Pancreas (tissue), 10 donors: ENCODE measurements at regions not wholly inside any gene's neighbourhood (a gene's known extent, or its start where the extent isn't known, plus 50 kb on each side); places are given as distances from the start of the nearest gene placed in this dataset.
A peak's percentile ranks its signal among the peaks of the same experiment; 100 is the strongest.

Experiments used
- ATAC-seq, 4 donors: fragments of 200-7000 bp; cut with Tn5 transposase; one replicate each; pipeline versions ENCODE4 v1.8.0 to v1.9.1; 2020; ENCODE audit warnings: mild to moderate bottlenecking in 4 of 4, moderate library complexity in 4 of 4
- DNase-seq, 6 donors: peaks; one replicate each; pipeline ENCODE4 v3.0.0-alpha.2; 2020
- FAIRE-seq: peaks from 2 replicates; lab custom pipeline; 2012; peaks lifted over from hg19 to GRCh38; lab: Jason Lieb, UNC
- H3K27ac ChIP-seq, 4 donors: fragments of 200-600 bp; sonication (generic); 1 replicate in 3 of 4; 2 replicates in 1 of 4; pipeline versions ENCODE4 v1.5.0 to v1.8.0; 2020
- H3K27me3 ChIP-seq, 4 donors: fragments of 200-600 bp; one replicate each; pipeline ENCODE4 v1.8.0; 2021
- H3K36me3 ChIP-seq, 3 donors: fragments of 200-600 bp; sonication (generic) in 1 of 3; one replicate each; pipeline versions ENCODE4 v1.5.0 to v1.8.0; 2020 to 2021
- H3K4me1 ChIP-seq, 3 donors: fragments of 200-600 bp; one replicate each; pipeline ENCODE4 v1.8.0; 2021
- H3K4me3 ChIP-seq, 4 donors: fragments of 200-600 bp; sonication (generic) in 2 of 4; one replicate each; pipeline versions ENCODE4 v1.5.0 to v1.8.0; 2020 to 2021
- H3K9me3 ChIP-seq, 4 donors: fragments of 200-600 bp; one replicate each; pipeline ENCODE4 v1.8.0; 2021
- WGBS, 2 donors: extraction: QIAGEN DNeasy Blood & Tissue Kit; methylation state at CpG; one replicate each; pipeline ENCODE4 v1.1.7; 2013; 5-methylcytosine and 5-hydroxymethylcytosine counted together
- intact Hi-C, 3 donors: fragments of 100-400 bp; cut with DNase I; formaldehyde crosslinking; loops; one replicate each; pipeline versions ENCODE4 v1.11.1 to v1.14.2; 2022
- TF ChIP-seq, protein P1 (sequence below), 4 donors: fragments of 200-600 bp; sonication (generic) in 3 of 4; IDR thresholded peaks; one replicate each; pipeline versions ENCODE4 v1.5.0 to v1.8.0; 2021; ENCODE audit warnings: antibody characterized with exemption in 4 of 4
- donor health status: healthy with polysubstance abuse.
- donor health status: DM: no; HTN: no; CAD: no; lungs with moderate emphysema.
- donor health status: DM: no; HTN: no; CAD: no.
- donor health status: control.
- donor health status: control.
- donor health status: Bipolar disorder and iron deficiency.
- donor health status: DM: yes; HTN: yes; CAD: no.
- donor health status: DM: no; HTN: no; CAD: no.
- donor health status: DM: no; HTN: no; CAD: no.
- donor health status: DM: yes; HTN: yes; CAD: no.

DNA sequence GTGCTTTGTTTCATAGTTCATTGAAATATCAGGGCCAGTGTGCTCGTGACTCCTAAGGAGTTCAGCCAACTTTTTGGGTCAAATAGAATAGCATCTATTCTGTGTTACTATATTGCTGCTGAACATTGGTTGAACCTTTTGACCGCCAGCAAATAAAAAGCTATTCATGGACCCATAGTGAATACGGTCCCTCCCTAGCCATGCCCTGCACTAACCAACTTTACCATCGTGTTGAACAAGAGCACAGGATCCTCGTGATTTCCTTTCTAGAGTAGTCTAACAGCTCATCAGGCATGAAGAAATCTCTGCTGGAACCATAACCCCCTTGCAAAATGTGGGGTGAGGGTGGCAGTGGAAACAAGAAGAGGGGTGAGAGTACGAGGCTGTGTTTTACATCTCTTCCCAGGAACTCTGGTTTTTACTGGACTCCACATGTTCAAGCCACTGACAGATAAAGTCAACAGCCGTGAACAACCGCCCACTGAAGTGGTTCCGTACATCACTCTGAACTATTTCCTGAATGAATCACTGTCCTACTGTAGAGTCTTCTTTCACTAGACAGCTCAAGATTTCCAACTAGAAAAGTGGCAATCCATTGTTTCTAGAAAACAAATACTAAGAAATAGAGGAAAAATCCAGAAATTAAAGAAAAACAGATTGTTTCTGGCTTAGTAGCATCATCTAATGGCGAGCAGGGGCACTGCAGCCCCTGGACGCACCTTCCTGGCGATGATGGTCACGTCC lies 70.1 kb upstream of the SPATA31E1 start:
- Histone ChIP-seq H3K9me3 (no peaks in the 10 kb centered on the region), H3K27me3 (no peaks in the 10 kb centered on the region), H3K36me3 (no peaks in the 10 kb centered on the region), H3K4me3 (no peak overlapping the region), H3K27ac (no peak overlapping the region), H3K4me1 (no peaks in the 10 kb centered on the region)
- FAIRE-seq (no peak), ATAC-seq (peak in 3 of 4 donors; percentile 80 to 83 (median 82)), DNase-seq (peak in 1 of 6 donors; percentile 31)
- intact Hi-C loops, result loop anchor here in 2 of 3 donors (5.0 kb wide), 2 partner anchors 125 to 140 kb away; no protein-coding TSS in a partner anchor
- TF ChIP-seq, protein P1, sequence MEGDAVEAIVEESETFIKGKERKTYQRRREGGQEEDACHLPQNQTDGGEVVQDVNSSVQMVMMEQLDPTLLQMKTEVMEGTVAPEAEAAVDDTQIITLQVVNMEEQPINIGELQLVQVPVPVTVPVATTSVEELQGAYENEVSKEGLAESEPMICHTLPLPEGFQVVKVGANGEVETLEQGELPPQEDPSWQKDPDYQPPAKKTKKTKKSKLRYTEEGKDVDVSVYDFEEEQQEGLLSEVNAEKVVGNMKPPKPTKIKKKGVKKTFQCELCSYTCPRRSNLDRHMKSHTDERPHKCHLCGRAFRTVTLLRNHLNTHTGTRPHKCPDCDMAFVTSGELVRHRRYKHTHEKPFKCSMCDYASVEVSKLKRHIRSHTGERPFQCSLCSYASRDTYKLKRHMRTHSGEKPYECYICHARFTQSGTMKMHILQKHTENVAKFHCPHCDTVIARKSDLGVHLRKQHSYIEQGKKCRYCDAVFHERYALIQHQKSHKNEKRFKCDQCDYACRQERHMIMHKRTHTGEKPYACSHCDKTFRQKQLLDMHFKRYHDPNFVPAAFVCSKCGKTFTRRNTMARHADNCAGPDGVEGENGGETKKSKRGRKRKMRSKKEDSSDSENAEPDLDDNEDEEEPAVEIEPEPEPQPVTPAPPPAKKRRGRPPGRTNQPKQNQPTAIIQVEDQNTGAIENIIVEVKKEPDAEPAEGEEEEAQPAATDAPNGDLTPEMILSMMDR (IDR thresholded peaks at IDR 0.05), result peak; percentile 66 to 87 (median 86)
- WGBS, 2 donors, result 36 to 42% methylated on average over 13 of the region's 13 CpGs

DNA sequence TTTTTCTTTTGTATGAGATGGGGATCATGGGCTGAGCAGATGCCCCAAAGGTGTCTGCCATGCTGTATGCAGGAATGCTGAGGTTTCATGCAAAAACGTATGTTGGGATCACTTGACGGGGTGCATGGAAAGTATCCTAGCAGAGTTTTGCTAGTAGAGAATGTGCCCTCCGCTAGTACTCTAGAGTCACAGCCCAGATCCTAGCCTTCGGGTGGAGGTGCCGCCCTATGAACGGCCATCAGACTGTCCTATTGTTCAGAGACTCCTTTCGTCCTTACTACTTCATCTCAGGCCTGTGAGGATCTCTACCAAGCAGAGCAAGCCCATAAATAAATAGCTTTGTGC lies 69.6 kb upstream of the SPATA31E1 start:
- no peak overlapping the region for H3K27ac ChIP-seq
- no peak for FAIRE-seq
- H3K36me3 ChIP-seq, result no peaks in the 10 kb centered on the region
- TF ChIP-seq, protein P1 (IDR thresholded peaks at IDR 0.05), result no peak
- no peaks in the 10 kb centered on the region for H3K9me3 ChIP-seq
- H3K4me1 ChIP-seq, result no peaks in the 10 kb centered on the region
- no peaks in the 10 kb centered on the region for H3K27me3 ChIP-seq
- H3K4me3 ChIP-seq, result no peak overlapping the region
- no peak for ATAC-seq
- 38 to 48% methylated on average over 7 of the region's 7 CpGs for WGBS, 2 donors
- intact Hi-C loops, result loop anchor here in 2 of 3 donors (5.0 kb wide), 2 partner anchors 126 to 141 kb away; no protein-coding TSS in a partner anchor
- DNase-seq, result no peak

- Histone ChIP-seq H3K27ac (no peak overlapping the region), H3K36me3 (no peaks in the 10 kb centered on the region), H3K4me3 (no peak overlapping the region), H3K4me1 (no peaks in the 10 kb centered on the region), H3K27me3 (no peaks in the 10 kb centered on the region), H3K9me3 (no peaks in the 10 kb centered on the region)
- peak in 1 of 6 donors; percentile 23 for DNase-seq
- WGBS, 2 donors, result 1 to 6% methylated on average over 2 of the region's 2 CpGs
- TF ChIP-seq, protein P1 (IDR thresholded peaks at IDR 0.05), result no peak
- no peak for FAIRE-seq
- intact Hi-C loops, result no loop called here
- peak in 3 of 4 donors; percentile 39 to 60 (median 47) for ATAC-seq
Measured at GRCh38 chr9:87816036-87816435, 66.6 kb upstream of the SPATA31E1 start.

- FAIRE-seq (no peak), DNase-seq (no peak), ATAC-seq (no peak)
- 84 to 87% methylated on average over 3 of the region's 3 CpGs for WGBS, 2 donors
- no peaks in the 10 kb centered on the region for H3K36me3 ChIP-seq
- H3K27ac ChIP-seq, result no peak overlapping the region
- intact Hi-C loops, result no loop called here
- TF ChIP-seq, protein P1 (IDR thresholded peaks at IDR 0.05), result no peak
- no peaks in the 10 kb centered on the region for H3K27me3 ChIP-seq
- no peaks in the 10 kb centered on the region for H3K4me1 ChIP-seq
- H3K9me3 ChIP-seq, result no peaks in the 10 kb centered on the region
- H3K4me3 ChIP-seq, result no peak overlapping the region
Measured at GRCh38 chr9:87818308-87818707, 64.4 kb upstream of the SPATA31E1 start.
